ENCODE measurements at regions not wholly inside any gene's neighbourhood (a gene's known extent, or its start where the extent isn't known, plus 50 kb on each side); places are given as distances from the start of the nearest gene placed in this dataset.

GRCh38 chr3:16794257-16794656, 90.5 kb upstream of the PLCL2 start:
- CTCF ChIA-PET = no interaction called here
- no peak overlapping the region for H3K4me3 Mint-ChIP-seq
- Histone ChIP-seq H3K79me2 (ENCODE audit: control insufficient read depth, insufficient read depth, low read length) (no peaks in the 10 kb centered on the region), H3K4me2 (replicated peaks; ENCODE audit: low read depth, low read length, poor library complexity, severe bottlenecking) (no peak overlapping the region), H3K27me3 (replicated peaks in 1 of 4; ENCODE audit: control extremely low read depth in 1 of 4, control insufficient read depth in 3 of 4, insufficient read depth in 4 of 4, low read length in 3 of 4) (no peaks in the 10 kb centered on the region), H2AFZ (ENCODE audit: insufficient read depth, low read depth, low read length, poor library complexity, severe bottlenecking) (no peak overlapping the region), H3K27ac (ENCODE audit: low read length in 2 of 2) (no peak overlapping the region), H3K9me3 (ENCODE audit: control extremely low read depth in 1 of 3, control insufficient read depth in 2 of 3, insufficient read depth in 1 of 3, low read length in 2 of 3) (no peaks in the 10 kb centered on the region), H4K20me1 (ENCODE audit: control insufficient read depth, insufficient read depth, low read length, poor library complexity, severe bottlenecking) (no peaks in the 10 kb centered on the region), H3K36me3 (replicated peaks in 1 of 2; ENCODE audit: control extremely low read depth in 1 of 2, control insufficient read depth in 1 of 2, extremely low read depth in 1 of 2, insufficient read depth in 2 of 2, low read length in 1 of 2) (no peaks in the 10 kb centered on the region), H3K4me1 (ENCODE audit: control insufficient read depth in 2 of 2, insufficient read depth in 2 of 2, low read length in 2 of 2) (peaks cover 18 to 19% of the 10 kb centered on the region in 2 donors), H3K4me3 (ENCODE audit: control extremely low read depth in 1 of 5, extremely low read depth in 1 of 5, insufficient read depth in 1 of 5, low read depth in 2 of 5, low read length in 4 of 5) (no peak overlapping the region), H3K9ac (ENCODE audit: low read length) (no peak overlapping the region)
- no peak for DNase-seq
- peaks cover 6% of the 10 kb centered on the region for H3K27me3 Mint-ChIP-seq
- no peak for ATAC-seq (ENCODE audit: low read depth)
- H3K27ac Mint-ChIP-seq = no peak overlapping the region
- no peaks in the 10 kb centered on the region for H3K9me3 Mint-ChIP-seq (ENCODE audit: insufficient read depth)
- intact Hi-C loops (cut with micrococcal nuclease) = no loop called here
- peaks cover 31% of the 10 kb centered on the region for H3K4me1 Mint-ChIP-seq
- POLR2A ChIA-PET = no interaction called here
- TF ChIP-seq CTCF (IDR thresholded peaks at IDR 0.05) (no peak), EZH2 (IDR thresholded peaks at IDR 0.05; ENCODE audit: borderline replicate concordance, insufficient read depth, low read depth, low read length, poor library complexity, severe bottlenecking) (no peak)

- intact Hi-C loops (cut with micrococcal nuclease) = no loop called here
- Mint-ChIP-seq H3K9me3 (ENCODE audit: insufficient read depth) (no peaks in the 10 kb centered on the region), H3K4me1 (peaks cover 31% of the 10 kb centered on the region), H3K27ac (no peak overlapping the region), H3K27me3 (peaks cover 6% of the 10 kb centered on the region), H3K4me3 (no peak overlapping the region)
- POLR2A ChIA-PET = no interaction called here
- no peak overlapping the region for H3K4me2 ChIP-seq (replicated peaks; ENCODE audit: low read depth, low read length, poor library complexity, severe bottlenecking)
- no peak overlapping the region for H3K27ac ChIP-seq (ENCODE audit: low read length in 2 of 2)
- no peaks in the 10 kb centered on the region for H3K36me3 ChIP-seq (replicated peaks in 1 of 2; ENCODE audit: control extremely low read depth in 1 of 2, control insufficient read depth in 1 of 2, extremely low read depth in 1 of 2, insufficient read depth in 2 of 2, low read length in 1 of 2)
- no peaks in the 10 kb centered on the region for H4K20me1 ChIP-seq (ENCODE audit: control insufficient read depth, insufficient read depth, low read length, poor library complexity, severe bottlenecking)
- H3K4me1 ChIP-seq (ENCODE audit: control insufficient read depth in 2 of 2, insufficient read depth in 2 of 2, low read length in 2 of 2) = peaks cover 22 to 23% of the 10 kb centered on the region in 2 donors
- no peak overlapping the region for H2AFZ ChIP-seq (ENCODE audit: insufficient read depth, low read depth, low read length, poor library complexity, severe bottlenecking)
- TF ChIP-seq CTCF (IDR thresholded peaks at IDR 0.05) = no peak
- no peak for TF ChIP-seq EZH2 (IDR thresholded peaks at IDR 0.05; ENCODE audit: borderline replicate concordance, insufficient read depth, low read depth, low read length, poor library complexity, severe bottlenecking)
- no peaks in the 10 kb centered on the region for H3K9me3 ChIP-seq (ENCODE audit: control extremely low read depth in 1 of 3, control insufficient read depth in 2 of 3, insufficient read depth in 1 of 3, low read length in 2 of 3)
- CTCF ChIA-PET = no interaction called here
- no peak overlapping the region for H3K4me3 ChIP-seq (ENCODE audit: control extremely low read depth in 1 of 5, extremely low read depth in 1 of 5, insufficient read depth in 1 of 5, low read depth in 2 of 5, low read length in 4 of 5)
- WGBS (ENCODE audit: insufficient coverage) = no CpG with 5 or more reads among the region's 2 CpGs
- H3K79me2 ChIP-seq (ENCODE audit: control insufficient read depth, insufficient read depth, low read length) = no peaks in the 10 kb centered on the region
- H3K27me3 ChIP-seq (replicated peaks in 1 of 4; ENCODE audit: control extremely low read depth in 1 of 4, control insufficient read depth in 3 of 4, insufficient read depth in 4 of 4, low read length in 3 of 4) = no peaks in the 10 kb centered on the region
- H3K9ac ChIP-seq (ENCODE audit: low read length) = no peak overlapping the region
- ATAC-seq (ENCODE audit: low read depth) (no peak), DNase-seq (no peak)
Observed at GRCh38 chr3:16795581-16795980, 89.2 kb upstream of the PLCL2 start.
